NCI-H526 treated with DMSO at 0.1 percent for 48 hours (cell line): ENCODE measurements at regions not wholly inside any gene's neighbourhood (a gene's known extent, or its start where the extent isn't known, plus 50 kb on each side); places are given as distances from the start of the nearest gene placed in this dataset.
A peak's percentile ranks its signal among the peaks of the same experiment; 100 is the strongest.

Source experiments
- DNase-seq: peaks from one replicate; lab custom pipeline; 2025; lab: John Stamatoyannopoulos, UW

DNA sequence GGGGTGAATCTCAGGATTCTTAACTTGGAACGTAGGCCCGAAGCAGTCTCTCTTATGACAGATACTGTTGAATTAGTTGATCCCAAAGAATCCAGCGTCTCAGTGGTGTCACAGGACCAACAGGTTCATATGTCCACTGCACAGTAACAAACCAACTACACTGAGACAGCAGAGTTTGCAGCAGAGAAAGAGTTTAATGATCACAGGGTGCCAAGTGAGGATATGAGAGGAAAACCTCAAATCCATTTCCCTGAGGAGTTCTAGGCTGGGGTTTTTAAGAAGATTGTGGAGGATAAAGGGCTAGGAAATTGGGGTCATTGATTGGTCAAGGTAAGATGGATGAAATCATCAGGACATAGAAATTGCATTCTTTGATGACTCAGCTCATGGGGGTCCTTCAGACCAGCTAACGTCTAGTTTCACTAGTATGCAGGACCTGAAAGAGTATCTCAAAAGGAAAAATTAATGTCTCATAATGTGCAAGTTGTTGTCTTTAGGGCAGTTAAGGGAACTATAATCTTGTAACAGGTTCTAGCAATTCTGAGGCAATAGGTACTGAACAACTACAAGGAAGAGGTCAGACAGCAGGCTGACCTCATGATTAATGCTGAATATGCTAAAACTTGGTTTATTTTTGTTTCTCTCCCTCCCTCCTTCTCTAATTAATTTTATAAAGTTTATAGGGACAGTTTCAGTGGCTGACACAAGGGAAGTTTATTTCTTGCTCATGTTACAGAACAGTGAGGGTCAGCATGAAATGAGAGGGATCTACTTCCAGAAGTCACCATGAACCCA is 310.9 kb upstream of the NEBL start:
- DNase-seq = no peak

DNA sequence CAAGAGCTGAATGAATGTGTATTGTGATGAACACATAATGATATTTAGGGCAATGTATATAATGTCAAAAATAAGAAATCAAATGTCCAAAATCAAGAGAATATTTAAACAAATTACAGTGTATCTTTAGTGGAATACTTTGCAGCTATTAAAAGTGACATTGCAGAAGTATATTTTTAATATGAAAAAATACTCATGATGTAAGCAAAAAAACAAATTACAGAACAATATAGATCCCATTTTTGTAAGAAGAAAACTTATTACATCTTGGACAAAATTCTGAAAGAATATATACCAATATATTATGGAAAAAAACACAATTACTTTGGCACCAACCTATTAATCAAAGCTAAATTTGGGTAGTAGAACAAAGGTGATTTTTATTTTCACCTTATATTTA is 308.2 kb upstream of the NEBL start:
- no peak for DNase-seq

DNA sequence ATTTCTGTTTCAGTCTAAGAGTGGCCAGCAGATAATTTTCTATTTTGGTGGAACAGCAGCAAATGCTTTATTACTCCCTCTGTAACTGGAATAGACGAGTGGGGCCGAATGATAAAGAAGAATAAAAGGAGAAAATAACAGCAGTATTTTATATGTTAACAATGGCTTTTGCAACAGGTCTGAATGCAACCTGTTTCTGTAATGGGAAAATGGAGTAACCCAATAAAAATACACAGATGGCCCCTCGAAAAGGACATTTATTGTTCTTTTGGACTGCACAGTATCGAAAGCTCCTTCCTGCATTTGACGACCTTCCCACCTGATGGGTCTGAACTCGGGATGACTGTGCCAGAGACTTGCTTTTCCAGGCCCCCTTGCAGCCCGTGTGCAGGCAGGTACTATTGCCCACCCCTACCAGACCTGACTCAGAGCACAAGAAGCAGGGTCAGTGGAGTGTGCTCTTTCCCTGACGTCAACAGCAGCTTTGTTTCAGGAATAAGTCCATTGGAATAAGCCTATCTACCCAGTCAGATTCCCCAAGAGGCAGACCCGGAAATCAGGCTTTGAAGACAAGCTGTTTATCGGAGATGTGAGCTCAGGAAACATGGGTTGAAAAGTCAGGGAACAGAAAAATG is 306.5 kb upstream of the NEBL start:
- no peak for DNase-seq

DNA sequence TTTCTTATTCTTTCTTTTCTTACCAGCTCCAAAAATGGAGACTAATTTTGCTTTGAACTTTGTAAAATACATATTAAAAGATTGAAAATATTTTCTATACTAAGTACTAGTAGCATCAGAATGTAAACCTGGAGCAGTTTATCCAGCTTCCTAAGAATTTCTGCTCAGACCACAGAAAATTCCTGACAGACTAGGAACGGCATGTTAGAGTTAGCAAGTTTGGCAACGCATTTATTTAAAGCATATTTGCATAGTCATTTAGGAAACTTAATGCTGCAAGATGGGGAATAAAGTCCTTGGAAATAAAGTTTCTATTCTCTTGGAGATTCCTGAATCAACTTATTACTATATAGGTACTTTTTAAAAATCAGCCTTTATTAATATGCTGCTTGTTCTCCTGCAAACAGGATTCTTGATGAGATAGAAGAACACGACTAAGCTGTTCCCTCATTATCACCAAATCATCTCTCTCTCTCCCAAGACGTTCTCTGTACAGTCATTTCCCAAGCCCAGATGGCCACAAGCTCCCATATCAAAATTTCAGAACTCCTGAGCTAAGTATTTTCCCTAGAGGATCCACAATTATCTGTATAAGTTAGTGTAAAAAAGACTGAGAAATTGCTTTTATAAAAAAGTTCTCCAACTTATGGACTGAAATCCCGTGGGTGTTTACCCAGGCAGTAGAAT is 305.8 kb upstream of the NEBL start:
- DNase-seq = no peak

DNA sequence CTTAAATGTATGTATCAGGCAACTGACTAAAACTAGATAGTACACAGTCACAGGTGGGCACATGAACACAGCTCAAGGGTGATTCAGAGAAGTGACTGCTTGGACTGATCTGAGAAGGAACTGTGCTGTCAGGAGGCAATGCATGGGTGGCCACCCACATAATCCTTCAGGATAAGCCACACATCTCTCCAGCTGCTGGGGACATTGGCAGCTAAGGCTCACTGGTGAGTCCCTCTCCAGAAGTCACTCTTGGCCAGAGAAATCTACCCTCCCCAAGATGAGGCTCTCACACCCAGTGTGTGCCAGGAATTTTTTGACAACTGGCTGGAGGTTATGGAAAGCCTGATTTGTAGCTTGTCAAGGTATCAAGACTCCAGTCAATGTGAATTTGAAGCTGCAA is 302.4 kb upstream of the NEBL start:
- no peak for DNase-seq

- no peak for DNase-seq
Measured at GRCh38 chr10:21197838-21198237, 300.7 kb upstream of the NEBL start.

GRCh38 chr10:21196822-21197395 is 299.8 kb upstream of the NEBL start:
- no peak for DNase-seq

DNA sequence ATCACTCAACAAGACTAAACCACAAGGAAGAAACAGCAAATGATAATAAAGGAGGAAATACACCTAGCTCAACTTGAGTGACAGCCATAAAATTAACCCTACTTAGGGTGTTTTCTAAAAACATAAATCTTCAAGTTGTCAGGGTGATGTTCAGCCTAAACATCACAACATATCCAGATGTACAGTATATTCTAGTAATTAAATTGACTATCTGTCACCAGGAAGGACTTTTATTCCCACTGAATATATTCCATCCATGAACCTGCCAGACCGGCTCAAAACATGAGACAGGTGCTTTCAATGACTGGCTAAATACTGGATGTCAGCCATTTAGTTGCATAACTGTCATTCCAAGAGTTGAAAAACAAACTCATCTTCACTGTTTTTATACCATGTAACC is 298.1 kb upstream of the NEBL start:
- no peak for DNase-seq

DNA sequence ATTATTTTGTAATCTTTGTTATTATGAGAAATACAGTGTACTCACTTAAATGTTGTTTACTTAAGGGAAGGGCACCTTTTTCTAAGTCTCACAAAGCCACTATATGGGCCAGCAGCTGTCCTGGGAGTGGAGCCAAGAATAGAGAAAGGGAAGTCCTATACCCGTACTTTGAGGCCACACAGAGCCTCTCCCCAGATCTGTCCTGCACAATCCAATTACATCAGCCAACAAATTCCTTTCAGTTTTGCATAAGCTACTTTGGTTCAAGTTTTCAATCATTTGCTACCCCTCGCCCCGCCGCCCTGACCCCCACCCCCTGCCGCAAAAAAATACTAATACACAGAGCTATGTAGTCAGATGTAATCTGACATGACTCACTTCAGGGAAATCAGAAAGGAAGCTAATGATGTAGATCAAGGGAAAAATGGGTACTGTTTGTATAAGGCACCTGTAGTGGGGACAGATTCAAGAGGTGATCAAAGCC is 297.4 kb upstream of the NEBL start:
- no peak for DNase-seq

DNA sequence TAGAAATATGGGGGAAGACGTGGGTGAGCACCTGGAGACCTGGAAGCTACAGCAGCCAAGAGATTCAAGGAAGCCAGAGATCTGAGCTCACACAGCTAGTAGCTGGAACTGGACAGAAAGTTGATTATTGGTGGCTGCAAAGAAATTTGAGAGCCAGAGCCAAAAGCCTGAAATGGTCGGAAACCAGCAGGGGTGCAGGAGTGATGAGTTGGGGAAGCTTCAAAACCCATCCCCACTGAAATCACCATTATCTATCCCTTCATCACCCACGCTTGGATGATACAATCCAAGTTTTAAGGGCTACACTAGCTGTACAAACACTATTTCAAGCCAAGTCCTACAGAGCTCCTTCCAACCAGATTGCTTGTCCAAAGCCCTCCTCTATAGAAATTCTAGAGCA is 296.1 kb upstream of the NEBL start:
- DNase-seq = no peak

DNA sequence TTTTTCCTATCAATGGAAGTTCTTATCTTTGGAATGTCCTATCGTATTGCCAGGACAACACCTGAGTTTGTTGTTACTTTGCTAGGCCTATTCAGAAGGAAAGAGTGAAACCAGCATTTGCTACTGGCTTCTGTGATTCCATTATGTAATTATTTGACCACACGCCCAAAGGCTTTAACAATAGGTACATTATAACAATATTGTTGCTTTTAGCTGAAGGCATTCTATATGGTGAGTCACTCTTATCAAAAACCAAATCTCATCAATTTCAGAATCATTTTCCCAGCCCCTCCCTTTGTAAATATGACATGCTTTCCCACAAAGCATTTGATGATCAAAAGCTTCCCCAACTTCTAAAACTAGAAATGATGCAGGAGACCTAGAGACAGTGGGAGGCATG is 294.4 kb upstream of the NEBL start:
- no peak for DNase-seq

DNA sequence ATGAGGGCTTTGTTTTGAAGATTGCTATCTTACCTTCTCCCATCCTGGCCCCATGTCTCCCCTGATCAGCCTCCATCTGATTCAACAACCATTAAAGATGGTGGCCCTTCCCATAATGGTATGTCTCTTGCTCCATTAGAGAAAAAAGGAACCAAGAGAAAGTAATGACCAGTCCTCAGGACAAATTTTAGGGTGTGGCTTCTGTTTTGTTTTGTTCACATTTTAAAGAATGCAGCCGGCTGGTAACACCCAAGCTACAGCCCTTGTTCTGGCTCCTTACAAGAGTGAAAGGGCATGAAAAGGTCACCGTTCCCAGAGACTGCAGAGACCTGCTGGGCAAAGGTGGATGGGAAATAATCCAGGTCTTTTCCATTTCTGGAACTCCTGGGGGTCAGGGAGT is 287.9 kb upstream of the NEBL start:
- no peak for DNase-seq

DNA sequence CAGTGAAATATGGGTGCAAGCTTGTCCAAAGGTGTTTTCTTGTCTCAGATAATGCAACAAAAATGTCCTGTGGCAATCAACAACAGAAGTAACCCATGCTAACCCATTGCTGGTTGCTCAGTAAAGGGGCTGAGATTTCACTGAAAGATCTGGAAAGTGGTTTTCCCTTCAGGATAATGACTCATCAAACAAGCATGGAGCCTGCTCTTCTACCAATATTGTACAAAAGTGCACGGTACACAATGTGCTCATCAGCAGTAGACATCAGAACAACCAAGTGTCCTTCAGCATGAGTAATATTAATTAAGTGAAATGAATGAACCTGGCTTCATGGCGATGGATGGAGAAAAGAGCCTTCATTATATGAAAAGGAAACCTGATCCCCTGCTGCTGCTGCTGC is 287.1 kb upstream of the NEBL start:
- DNase-seq = no peak

DNA sequence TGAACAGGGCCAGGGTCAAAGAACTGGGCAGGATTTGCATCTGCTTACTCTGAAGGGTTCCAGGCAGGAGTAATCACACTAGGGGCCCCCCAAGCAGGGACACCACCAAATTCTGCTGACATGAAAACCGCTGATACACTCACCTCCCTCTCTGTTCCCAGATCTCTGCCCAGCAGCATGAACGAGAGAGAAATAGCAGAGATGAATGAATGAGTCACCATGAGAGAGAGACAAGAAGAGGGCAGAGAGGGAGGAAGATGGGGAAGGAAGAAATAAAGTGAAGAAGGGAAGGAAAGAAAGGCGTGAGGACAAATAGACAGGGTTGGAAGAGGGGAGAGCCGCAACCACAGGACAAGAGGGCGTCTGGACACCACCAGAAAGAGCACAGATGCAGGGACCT is 285.9 kb upstream of the NEBL start:
- DNase-seq = no peak

DNA sequence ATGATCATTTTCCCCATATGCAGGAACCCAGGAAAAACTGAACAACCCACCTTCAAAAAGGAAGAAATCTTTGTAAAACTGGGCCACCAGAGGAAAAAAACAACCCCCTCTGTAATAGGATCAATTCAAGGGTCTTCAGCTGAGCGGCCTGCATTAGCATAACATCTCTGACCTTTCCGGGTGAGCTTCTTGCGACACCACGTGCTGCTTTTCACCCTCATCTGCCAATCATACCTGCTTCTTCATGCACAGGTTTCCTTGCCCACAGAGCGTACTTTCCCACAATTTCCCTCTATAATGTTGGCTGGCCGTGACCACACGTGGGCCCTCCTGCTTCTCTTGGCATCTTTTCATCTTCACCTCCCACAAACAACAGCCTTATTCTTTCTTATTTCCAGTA is 284.3 kb upstream of the NEBL start:
- no peak for DNase-seq

DNA sequence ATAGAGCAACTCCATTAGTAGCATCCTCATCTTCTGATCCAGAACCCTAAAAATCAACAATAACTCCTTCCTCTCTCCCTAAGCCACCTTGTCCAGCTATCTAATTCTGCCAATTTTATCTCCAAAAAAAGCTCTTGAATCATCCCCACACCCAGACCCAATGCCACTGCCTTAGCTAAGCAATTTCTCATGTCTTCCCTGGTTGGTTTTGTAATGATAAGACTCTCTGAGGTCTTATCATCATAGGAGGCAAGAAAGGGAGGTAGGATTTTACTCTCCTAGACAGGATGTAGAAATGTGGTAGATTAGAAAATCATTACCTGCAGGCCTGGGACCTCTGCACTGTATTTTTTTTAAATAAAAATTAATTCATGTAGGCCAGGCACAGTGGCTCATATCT is 283.5 kb upstream of the NEBL start:
- no peak for DNase-seq

DNA sequence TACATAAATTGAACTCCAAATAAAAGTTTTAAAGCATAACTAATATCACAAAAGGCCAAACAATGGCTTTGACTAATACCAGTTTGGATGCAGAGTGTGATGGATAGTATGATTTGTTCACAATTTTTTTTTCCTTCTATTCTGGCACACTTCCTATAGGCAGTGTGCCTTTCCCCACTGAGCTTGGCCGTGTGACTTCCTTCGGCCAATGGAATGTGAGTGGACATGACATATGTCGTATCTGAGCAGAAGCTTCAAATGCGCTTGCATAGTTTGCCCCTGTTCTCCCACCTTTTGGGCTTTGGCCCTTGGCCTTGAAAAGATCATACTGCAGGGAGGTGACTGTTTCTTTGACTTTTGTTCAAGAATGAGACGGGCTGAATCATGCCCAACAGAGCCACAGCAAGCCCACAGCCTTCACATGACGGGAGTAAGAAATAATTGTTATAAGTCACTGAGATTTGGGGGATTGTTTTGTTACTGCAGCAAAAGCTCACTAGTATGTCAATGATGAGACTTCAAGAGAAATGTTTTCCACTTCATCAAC is 279.9 kb upstream of the NEBL start:
- no peak for DNase-seq

- no peak for DNase-seq
Measured at GRCh38 chr10:21175797-21176196, 278.7 kb upstream of the NEBL start.

DNA sequence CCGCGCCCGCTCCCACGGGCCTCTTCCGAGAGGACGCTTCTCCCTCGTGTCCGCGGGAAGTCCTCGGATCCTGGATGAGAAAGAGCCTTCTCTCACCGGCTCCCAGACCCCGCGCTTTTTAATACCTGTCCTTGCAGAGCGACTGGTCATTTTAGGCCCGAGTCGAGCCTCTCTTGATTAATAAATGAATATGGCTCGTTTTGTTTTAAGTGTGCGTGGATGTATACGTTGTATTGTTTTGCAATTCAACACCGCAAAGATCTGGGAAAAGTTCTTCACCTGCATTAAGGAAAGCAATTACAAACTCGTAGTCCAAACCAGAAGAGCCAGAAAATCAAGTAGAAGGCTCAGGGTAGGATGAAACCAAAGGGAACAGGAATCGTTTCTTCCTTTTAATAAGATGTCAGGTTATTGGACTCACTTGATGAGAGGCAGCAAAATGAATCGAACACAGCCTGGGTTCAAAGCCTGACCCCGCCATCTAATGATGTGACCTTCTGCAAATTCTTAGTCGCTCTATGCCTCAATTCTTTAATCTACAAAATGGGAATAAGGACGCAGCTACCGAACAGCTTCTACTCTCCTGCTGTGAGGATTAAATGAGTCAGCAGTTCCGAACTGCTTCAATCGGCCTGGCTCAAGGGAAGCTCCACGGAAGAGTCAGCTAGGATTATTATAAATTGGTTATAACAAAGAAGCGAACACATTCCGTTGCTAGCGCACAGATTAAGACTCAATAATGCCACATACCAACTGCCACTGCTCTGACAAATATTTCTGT is 277.8 kb upstream of the NEBL start:
- peak; percentile 45 for DNase-seq

GRCh38 chr10:21173802-21174714 is 276.9 kb upstream of the NEBL start:
- peak; percentile 59 for DNase-seq
